ENCODE measurements at regions not wholly inside any gene's neighbourhood (a gene's known extent, or its start where the extent isn't known, plus 50 kb on each side); places are given as distances from the start of the nearest gene placed in this dataset.

DNA sequence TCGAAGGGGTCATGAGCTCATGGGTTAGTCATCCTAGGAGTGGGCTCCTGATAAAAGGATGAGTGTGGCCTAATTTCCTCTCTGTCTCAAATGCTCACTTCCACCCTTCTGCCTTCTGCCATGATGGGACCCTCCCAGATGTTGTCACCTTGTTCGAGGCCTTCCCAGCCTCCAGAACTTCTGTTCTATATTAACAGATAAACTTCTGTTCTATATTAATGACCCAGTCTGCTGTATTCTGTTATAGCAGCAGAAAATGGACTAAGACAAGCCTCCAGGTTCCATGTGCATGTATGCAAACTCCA lies 583.2 kb downstream of the GLRX3 start:
- DNase-seq (ENCODE audit: low spot score): no peak

DNA sequence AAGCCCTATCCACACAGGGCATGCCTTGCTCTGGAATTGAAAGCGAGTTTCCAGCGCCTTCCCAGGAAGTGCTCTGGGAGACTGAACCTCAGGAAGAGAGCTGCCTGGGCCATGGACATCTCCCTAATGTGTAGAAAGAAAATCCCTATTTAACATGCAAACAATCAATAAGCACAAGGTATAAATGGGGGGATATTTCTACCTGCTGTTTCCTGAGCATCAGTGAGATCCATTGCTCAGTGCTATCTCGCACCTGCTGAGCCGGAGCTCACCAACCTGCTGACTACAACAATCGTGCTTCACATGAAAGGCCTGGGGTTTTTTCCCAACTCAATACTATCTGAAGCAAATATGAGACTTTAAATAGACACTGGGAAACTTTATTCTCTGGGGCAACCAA lies 584.0 kb downstream of the GLRX3 start:
- no peak for DNase-seq (ENCODE audit: low spot score)

GRCh38 chr10:130721971-130722370 lies 585.8 kb downstream of the GLRX3 start:
- peak; percentile 95 for DNase-seq (ENCODE audit: low spot score)

- no peak for DNase-seq (ENCODE audit: low spot score)
Measured at GRCh38 chr10:130723704-130724103, 587.5 kb downstream of the GLRX3 start.

DNA sequence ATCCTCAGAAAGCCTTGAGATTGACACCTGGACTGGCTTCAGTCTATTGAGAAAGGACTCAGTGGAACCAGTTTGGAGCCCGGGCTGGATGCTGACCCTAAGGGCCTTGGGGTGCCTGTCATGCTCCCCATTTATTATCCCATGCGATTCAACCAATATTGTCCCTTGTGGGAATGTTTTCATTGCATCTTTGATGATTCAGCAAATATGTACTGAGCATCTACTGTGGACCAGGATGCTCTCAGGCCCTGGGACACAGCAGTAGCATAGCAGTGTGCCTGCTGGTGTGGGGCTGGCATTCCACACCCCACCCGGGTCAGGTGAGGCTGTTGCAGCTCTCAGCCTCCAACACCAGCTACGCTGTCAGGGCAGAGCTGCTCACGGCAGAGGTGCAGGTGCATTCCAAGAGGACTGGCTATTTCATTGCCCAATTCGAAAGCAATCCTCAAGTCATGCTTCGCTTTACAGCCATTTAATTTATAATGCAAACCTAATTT lies 586.0 kb downstream of the TCERG1L start:
- no peak for DNase-seq (ENCODE audit: low spot score)

GRCh38 chr10:130726996-130727725 lies 584.4 kb downstream of the TCERG1L start:
- no peak for DNase-seq (ENCODE audit: low spot score)

DNA sequence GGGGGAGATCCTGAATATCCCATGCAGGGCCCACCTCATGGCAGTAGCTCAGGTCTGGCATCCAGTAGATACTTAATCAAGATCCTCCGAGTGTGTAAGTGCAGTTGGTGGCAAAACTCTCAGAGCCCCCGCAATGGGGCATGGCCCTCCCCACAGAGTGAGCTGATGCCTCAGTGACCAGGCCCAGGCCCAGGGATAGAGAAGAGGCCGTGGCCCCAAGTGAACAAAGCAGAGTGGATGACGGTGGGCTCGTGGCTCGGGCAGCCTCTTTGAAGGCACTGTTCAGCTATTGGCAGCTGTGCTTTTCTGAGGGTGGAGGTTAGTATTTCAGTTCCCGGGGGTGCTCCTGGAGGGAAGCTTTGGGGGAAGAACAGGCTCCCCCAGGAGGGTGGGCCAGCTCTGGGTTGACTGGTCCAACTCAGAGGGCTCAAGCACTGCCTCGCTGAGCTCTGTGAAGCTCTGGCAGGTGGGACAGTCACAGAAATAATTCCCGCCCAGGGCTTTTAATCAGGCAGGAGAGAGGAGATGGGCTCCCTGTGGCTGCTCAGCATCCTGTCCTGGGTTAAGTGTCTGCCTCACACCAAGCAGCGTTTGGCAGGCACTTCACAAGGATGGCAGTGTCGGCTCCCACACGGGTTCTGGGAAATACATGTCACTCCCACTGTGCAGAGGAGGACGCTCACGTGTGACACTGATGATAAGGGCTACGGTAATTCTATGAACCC lies 583.6 kb downstream of the TCERG1L start:
- peak; percentile 34 for DNase-seq (ENCODE audit: low spot score)

DNA sequence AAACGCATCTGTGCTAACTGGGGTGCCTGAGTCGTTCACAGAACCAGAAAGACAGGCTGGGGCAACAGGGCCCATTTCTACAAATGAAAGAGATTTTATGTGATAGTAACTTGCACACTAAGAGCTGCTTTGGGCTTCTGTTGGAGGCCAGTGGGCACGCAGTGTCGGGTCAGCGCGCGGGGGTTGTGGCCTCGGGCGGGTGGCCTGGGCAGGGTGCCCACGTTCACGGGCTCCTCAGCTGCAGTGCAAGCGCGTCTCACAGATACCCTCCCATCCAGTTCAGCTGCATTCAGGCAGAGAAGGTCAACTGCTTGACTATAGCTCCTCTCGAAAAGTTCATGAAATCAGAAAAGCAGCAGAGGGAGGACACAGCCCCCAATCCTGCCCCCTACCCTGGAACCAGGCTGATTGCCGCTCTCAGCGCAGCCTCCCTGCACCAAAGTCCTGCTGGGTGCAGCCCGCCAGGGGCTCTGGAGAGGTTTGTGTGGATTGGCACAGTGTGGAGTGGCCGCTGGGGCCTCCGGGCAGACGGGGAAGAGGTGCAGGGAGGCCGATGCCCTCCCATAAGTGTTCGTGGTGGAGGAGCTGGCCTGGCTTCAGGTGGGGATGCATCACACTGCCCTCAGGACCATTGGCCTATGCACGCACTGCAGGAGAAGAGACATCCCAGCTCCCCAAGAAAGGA lies 582.8 kb downstream of the TCERG1L start:
- DNase-seq (ENCODE audit: low spot score): no peak

- DNase-seq (ENCODE audit: low spot score): no peak
Measured at GRCh38 chr10:130729876-130730275, 581.6 kb downstream of the TCERG1L start.

DNA sequence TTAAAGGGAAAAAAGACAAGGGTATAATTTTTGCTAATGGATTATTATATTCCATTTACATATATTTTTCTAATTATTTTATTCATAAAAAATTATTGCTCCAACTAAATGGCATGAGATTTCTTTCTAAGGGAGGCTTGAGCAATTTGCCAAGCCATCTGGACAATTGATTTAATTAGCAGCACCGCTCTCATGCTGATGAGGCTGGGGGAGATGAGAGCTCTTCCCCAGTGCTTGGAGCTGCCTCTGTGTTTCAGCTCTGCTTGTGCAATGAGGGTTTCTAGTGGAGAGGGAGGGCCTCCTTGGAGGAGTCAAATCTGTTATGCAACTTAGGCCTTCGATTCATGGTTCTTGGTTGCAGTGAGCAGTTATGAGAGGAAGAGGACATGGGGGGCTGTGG lies 574.3 kb downstream of the TCERG1L start:
- DNase-seq (ENCODE audit: low spot score): no peak

DNA sequence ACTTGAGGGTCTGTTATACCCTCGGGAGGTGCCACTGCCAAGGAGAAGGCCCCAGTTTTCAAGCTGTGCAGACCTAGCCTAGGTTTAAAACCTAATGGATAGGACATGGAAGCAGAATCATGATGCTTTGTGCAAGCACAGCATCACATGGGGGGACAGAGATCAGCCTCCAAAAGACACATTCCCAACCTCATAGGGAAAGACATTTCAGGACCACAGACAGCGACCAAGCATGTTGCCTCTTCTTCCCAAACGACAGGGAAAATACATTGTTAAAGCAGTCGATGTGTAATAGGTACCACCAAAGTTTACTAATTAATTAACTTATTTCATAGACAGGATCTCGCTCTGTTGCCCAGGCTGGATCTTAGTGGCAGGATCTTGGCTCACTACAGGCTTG lies 573.9 kb downstream of the TCERG1L start:
- no peak for DNase-seq (ENCODE audit: low spot score)

- no peak for DNase-seq (ENCODE audit: low spot score)
Measured at GRCh38 chr10:130739016-130739756, 572.3 kb downstream of the TCERG1L start.

GRCh38 chr10:130739757-130740145 lies 571.8 kb downstream of the TCERG1L start:
- no peak for DNase-seq (ENCODE audit: low spot score)

DNA sequence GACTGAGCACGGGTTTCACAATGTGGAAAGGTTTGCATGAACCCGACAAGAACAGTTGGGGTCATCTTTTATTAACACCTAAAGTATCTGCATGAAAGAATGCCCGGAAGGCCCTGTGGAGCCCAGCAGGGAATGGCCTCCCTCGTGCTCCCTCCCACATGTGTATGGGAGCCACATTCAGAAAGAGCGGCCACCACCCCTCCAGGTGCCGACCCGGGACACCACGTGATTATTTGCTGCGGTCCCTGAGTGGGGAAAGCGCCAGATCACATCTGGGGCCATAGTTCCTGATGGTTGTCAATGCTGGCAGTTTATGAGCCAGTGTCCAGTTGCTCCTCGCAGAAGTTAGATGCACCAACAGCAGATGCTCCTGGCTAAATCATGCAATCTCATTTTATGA lies 571.4 kb downstream of the TCERG1L start:
- no peak for DNase-seq (ENCODE audit: low spot score)

DNA sequence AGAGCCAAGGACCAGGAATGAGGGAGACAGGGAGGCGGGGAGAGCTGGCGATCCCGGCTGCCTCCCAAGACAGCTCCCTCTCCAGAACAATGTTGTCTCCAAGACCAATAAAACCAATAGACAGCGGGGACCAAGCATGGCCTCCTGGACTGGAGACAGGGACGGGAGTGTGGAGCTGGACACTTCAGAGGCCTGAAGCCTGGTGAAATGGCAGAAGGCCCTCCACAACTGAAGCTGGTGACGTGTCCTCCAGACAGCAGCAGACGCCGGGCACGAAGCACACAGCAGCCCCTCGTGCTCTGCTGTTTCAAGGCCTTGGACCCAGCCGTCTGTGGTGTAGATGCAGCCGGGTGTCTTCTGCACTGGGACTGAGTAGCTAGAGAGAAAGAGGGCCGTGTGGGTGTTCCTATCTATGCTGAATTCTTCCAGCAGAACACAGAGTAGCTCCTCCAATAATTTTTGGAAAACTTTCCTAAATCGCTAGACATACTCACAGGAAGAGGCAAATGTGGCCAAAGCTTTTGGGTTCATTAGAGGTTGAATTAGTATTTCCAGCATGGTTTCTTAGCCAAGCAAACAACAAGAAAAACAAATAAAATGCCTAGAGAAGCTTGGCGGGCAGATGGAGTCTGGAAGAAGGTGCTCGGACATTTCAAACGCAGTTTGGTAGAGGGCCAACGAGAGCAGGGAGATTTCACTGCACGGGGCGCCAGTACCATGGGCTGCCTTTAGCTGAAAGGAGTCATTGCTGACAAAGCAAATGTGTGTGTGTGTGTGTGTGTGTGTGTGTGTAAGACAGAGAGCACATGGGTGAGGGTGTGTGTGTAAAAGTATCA lies 570.4 kb downstream of the TCERG1L start:
- DNase-seq (ENCODE audit: low spot score): no peak

DNA sequence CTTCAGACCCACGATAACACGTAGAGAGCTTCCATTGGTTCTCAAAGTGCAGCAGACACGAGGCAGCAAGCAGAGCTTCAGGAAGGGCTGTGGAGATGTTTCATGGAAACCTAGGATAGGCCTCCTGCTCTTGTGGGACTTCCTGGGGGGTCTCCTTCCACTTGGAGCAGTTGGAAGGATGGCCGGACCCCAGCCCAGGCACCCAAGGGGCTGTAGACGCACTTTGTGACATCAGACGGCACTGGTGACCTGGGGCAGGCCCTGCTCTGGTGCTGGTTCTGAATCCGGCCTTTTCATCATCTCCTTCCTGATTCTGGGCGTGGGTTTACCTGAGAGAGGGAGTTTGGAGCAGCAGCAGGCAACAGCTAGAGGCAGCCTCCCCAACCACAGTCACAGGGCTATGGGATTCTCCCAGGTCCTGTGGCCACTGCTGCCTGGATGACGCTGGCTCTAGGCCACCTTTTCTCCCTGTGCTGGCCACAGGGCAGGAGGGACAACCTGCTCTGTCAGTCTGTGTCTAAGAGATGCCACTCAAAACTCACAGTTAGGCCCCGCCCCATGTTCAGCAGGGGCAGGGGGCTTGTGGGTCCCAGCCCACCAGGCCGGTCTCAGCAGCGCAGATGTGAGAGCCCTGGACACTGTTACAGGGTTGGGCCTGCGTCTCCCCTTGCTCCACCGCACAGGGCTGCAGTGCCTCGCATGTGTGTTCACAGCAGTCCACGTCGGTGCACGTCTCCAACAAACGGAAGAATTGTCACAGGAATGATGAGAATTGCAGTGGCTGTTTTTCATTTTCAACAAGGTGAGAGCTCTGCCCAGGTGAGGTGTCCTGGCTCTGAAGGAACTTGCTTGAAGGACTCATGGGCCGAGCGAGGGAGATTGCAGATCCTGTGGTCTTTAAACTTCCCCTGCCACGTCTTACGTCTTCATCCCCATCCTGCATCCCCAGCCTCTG lies 569.3 kb downstream of the TCERG1L start:
- no peak for DNase-seq (ENCODE audit: low spot score)

GRCh38 chr10:130742941-130743675 lies 568.4 kb downstream of the TCERG1L start:
- DNase-seq (ENCODE audit: low spot score): no peak

- no peak for DNase-seq (ENCODE audit: low spot score)
Measured at GRCh38 chr10:130743751-130744271, 567.7 kb downstream of the TCERG1L start.

GRCh38 chr10:130744631-130745030 lies 566.9 kb downstream of the TCERG1L start:
- DNase-seq (ENCODE audit: low spot score): no peak

Measured in cerebellar cortex (tissue), 1 donor.